Glomerular visceral epithelial cell (primary cell): ENCODE measurements at regions not wholly inside any gene's neighbourhood (a gene's known extent, or its start where the extent isn't known, plus 50 kb on each side); places are given as distances from the start of the nearest gene placed in this dataset.

ENCODE experiments used
- DNase-seq: peaks from one replicate; pipeline ENCODE4 v3.0.0-alpha.2; 2016; ENCODE audit errors: extremely low spot score

GRCh38 chr1:116262995-116263385 lies 110.1 kb upstream of the ATP1A1 start:
- no peak for DNase-seq

- DNase-seq = no peak
Measured at GRCh38 chr1:116265931-116266863, 106.8 kb upstream of the ATP1A1 start.

- no peak for DNase-seq
Measured at GRCh38 chr1:116266864-116267212, 106.2 kb upstream of the ATP1A1 start.

- peak; percentile 84 for DNase-seq
Measured at GRCh38 chr1:116268211-116268610, 104.8 kb upstream of the ATP1A1 start.

- DNase-seq = no peak
Measured at GRCh38 chr1:116270316-116271057, 102.6 kb upstream of the ATP1A1 start.

GRCh38 chr1:116273042-116273783 lies 99.8 kb upstream of the ATP1A1 start:
- no peak for DNase-seq

- DNase-seq = no peak
Measured at GRCh38 chr1:116276532-116276931, 96.5 kb upstream of the ATP1A1 start.

- no peak for DNase-seq
Measured at GRCh38 chr1:116277840-116278540, 95.1 kb upstream of the ATP1A1 start.

- DNase-seq = no peak
Measured at GRCh38 chr1:116278541-116278866, 94.5 kb upstream of the ATP1A1 start.

GRCh38 chr1:116279715-116280114 lies 93.3 kb upstream of the ATP1A1 start:
- no peak for DNase-seq

GRCh38 chr1:116284819-116285390 lies 88.1 kb upstream of the ATP1A1 start:
- DNase-seq = no peak

GRCh38 chr1:116286541-116286971 lies 86.5 kb upstream of the ATP1A1 start:
- peak; percentile 88 for DNase-seq

GRCh38 chr1:116287341-116288200 lies 85.5 kb upstream of the ATP1A1 start:
- DNase-seq = no peak

- DNase-seq = no peak
Measured at GRCh38 chr1:116288201-116288598, 84.8 kb upstream of the ATP1A1 start.

GRCh38 chr1:116289193-116289592 lies 83.9 kb upstream of the ATP1A1 start:
- DNase-seq = no peak

- no peak for DNase-seq
Measured at GRCh38 chr1:116290085-116290705, 82.8 kb upstream of the ATP1A1 start.

GRCh38 chr1:116291024-116291423 lies 82.0 kb upstream of the ATP1A1 start:
- DNase-seq = no peak

GRCh38 chr1:116292929-116293725 lies 79.9 kb upstream of the ATP1A1 start:
- DNase-seq = no peak
